ENCODE measurements at regions not wholly inside any gene's neighbourhood (a gene's known extent, or its start where the extent isn't known, plus 50 kb on each side); places are given as distances from the start of the nearest gene placed in this dataset.
"Not testable (repeated sequence)": the region's sequence is repeated elsewhere in the genome, so short reads cannot be mapped to it uniquely, and the experiment has no call there.

DNA sequence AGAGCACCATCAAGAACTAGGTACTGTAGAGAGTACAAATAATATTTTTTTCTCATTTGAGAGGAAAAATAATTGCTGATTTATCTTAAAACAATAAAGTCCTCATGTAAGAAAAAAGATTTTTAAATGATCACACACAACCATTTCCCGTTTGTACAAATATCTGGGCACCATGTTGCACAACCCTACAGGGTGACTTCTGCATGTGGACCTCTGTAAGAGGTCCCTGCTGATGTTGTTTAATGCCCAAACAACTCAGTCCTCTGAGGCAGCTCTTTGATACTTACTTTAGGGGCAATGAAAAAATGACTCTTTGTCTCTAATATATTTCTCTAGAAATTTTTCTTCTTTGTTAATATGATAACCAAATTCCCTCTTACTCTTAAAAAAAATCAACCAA lies 168.1 kb upstream of the SATB1 start:
- DNase-seq, result no peak

DNA sequence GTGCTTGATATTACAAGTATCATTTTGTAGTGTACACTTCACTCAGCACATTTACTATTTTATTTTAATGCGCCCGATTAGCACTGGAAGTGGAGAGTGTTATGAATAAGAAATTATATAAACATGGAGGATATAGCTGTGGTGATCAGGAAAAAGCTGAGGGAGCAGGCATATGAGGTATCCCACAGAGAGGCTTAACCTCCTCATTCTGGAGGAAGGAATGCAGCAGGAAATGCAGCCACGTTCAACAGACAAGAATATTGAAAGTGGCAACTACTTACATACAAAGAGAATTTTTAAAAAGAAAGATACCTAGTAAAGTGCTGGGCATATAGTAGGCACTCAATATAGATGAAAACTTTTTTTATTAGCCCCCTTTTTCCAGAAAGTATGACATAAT lies 166.0 kb upstream of the SATB1 start:
- DNase-seq, result no peak

DNA sequence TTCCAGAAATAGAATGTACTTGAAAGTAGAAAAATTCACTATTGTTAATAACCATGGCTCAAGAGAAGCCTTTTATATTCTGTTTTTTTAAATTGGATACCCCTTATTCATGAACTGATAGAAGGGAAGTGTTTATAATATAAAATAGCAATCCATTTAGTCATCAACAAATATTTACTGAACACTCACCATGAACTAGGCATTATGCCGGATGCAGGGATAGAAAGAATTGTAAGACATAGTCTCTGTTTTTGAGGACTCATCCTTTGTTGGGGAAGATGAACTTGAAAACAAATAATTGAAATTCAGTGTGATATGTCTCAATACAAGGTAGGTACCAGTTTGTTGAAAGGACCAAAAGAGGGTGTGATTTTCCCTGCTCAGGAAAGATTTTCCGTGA lies 160.9 kb upstream of the SATB1 start:
- no peak for DNase-seq

DNA sequence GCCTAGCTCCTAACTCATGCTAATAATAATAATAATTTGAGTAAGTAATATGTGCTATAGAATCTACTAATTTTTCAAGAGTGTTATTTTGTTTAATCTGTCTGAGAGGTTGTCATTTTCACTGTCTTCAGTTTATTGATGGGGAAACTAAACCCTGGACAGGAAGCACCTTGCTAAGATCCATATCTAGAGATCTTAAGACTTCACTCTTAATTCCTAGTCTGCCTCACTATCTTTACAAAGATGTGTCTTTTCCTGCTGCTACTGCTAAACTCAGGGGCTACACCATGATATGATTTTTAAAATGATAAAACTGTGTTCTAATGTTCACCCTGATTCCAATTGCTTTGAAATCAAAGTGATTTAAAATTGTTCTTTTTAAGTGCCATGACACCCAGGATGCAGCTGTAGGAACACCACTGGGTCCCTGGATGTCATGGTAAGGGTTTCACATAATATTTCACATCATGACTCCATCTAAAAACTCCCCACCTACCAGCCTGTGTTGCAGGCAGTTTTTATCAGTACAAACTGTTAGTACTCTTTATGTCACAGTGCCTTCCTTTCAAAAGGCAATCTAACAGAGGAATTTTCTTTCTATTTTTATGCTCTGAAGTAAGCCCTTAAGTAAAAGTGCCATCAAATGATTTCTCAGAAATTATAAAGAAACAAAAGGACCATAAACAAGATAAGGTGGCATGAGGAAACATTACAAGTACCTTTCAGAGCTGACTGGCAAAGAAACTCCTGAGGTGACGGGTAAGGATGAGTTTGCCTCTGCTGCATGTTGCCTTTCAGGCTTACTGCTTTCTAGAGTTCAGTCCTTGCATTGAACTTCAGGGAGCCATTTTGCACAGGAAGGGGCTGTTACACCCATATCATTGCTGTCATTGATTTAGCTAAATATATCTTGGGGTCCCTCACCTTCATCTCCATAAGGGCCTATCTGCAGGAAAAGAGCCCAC lies 160.1 kb upstream of the SATB1 start:
- no peak for DNase-seq

DNA sequence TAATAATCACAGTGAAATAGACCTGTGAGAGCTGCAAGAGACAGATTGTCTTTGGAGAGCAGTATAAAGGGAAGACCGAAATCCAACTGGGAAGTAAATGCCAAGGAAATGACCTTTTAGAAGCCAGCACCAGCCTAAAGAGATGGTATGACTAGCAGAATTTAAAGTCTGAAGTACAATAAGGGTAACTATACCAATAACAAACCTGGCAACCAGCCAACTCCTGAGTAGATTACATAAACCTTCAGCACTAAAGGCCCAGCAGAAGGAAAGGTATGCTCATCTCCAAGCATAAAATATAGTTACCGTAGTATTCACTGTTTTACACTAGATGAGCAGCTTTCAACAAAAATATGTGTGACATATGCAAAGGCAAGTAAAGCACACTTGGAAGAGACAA lies 155.1 kb upstream of the SATB1 start:
- no peak for DNase-seq

DNA sequence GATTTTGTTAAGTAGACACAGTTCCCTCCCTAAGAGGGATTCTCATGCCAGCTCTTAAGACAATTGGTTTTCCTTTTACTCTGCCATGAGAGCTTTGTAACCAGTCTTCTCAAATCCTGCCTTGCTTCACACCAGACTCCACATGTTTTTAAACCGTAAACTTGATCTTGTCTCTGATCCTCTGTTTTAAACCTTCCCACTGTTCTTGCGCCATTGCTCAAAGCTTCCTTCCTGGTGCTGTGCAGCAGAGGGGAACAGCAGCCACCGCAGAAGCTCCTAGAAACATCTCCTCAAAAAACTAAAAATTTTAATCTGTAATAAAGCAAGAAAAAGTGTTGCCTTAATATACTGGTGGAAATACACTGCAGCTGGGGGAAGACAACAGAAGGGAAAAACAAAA lies 154.5 kb upstream of the SATB1 start:
- no peak for DNase-seq

DNA sequence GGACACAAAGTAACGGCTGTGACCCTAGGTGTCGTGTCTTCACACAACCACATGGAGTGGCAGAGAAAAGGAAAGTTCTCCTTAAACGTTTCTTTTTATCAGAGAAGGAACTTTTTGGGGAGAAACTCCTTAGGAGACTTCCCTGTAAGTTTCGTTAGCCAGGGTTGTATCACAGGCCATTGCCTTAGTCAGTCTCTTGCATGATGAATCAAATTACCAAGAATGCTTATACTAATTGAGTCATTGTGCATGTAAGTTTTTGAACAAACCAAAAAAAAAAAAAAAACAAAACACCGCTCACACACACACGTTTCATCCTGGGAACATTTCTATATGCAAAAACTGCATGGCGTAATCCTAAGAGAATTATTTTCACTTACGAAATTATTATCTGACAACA lies 150.4 kb upstream of the SATB1 start:
- DNase-seq, result no peak

DNA sequence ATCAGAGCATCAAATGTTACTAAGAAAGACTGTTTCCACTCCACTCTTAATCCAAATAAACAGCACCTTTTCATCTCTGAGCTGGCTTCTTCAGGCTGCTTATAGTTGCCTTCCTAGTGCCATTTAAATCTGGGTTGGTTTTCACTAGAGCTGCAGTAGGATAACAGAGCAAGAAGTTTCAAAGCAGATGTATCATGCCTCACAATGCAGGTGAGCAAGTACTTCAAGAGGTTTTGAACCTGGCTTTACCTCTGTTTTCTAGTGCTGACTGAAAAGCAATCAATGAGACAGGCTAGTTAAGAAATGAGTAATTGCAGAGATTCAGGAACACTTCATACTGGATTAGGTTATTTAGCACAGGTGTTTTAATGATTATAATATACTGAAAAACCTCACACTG lies 147.7 kb upstream of the SATB1 start:
- DNase-seq, result no peak

DNA sequence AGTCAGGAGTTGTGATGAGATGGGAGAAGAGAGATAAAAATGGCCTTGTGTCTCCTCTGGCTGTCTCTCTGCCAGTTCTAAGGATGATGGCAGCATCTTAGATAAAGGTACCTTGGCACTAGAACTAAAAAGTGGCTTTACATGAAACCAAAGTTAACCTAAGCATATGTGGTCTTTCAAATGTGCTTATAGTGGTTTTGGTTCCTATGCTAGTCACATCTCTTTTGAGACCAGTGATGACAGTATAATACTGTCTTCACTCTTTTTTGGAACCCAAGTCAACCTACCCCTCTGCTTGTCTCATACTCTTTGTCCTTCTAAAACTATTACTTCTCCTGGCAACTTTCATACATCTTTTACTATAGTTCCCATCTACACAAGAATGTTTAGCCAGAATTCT lies 142.2 kb upstream of the SATB1 start:
- DNase-seq, result no peak

DNA sequence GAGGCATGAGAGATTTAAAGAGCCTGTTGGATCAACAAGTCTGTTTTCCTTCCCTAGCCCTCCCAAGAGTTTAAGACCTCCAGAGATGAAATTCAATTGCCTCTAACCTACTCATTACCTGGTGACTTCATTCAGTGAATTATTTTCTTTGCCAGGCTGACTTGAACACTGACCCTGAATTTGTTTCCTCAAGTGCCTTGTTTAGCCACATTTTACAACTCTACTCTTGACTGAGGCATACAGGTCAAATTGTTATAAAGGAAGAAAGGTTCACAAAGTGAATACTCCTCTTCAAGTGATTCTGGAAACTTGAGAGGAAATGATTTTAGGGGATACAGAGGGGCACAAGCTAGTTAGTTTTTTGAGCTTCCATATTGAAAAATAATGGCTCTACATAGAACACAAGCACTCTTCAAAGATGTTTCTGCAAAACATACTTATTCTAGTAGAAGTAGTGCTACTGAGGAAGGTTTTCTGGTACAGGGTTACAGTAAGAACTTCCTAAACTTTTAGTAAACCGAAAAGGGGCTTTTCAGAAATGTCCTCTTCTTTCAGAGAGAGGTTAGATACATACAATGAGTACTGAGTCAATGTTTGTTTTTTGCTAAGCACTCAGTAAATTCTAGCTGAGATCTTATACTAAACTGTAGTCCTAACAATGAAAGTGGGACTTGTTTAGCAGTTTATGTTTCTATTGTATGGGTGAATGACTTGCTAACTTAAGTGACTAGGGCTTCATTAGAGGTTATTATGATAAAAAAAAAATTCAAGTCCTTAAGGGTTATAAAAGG lies 137.4 kb upstream of the SATB1 start:
- no peak for DNase-seq

DNA sequence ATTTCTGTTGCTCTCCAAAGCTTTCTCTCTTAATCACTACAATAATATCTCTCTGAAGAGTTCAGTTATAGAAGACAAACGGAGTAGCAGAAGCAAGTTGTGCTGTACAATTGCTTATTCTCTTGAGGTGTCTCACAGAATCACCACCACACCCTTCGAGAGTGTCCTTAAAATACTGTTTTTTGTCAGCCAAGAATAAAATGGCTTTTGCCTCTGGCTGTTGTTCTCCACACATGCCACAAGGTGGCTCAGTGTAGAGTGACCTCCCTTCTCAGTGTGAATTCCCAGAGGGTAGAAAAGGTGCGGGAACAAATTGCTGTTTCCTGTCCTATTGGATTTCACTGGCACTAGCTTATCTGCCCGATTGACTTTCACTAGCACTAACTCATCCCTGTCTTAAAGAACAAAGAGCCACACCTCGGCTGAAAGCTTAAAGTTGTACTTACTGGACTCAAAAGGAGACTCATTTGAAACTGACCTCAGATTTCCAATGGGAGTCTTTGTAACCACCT lies 134.2 kb upstream of the SATB1 start:
- DNase-seq, result peak; percentile 67

DNA sequence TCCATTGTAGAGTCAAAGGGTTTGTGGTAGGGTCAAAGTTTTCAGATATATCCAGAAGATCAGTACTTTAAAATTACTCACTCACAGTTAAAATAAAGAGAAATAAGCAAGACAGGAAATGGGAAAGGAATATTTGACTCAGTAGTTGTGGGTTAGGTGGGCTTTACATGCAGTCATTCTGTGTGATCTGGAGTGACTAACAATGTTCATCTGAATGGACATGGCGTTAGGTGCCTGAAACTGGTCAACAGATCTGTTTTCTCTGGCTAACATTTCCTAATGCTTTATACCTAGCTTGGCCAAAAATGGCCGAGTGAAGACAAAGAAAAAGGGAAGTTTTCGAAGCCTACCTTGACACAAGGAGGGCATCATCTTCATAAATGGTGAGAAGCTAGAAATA lies 133.4 kb upstream of the SATB1 start:
- DNase-seq, result no peak

DNA sequence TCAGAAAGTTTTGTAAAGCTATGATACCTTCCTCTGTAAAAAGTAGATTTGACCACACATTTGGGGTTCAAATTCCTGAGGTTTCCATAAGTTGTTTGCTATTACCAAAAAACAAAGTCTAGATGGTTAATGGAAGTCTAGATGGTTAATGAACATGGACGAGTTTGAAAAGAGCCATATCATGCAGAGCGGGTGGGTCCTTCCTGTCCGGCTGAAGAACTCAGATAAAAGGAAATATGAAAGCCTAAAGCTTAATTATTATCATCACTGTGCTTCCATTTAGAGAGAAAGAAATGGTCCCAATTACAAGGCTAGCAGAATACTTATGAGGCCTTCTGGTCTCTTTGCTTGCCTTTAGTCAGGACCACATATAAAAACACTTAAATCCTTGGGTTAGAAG lies 132.1 kb upstream of the SATB1 start:
- no peak for DNase-seq

DNA sequence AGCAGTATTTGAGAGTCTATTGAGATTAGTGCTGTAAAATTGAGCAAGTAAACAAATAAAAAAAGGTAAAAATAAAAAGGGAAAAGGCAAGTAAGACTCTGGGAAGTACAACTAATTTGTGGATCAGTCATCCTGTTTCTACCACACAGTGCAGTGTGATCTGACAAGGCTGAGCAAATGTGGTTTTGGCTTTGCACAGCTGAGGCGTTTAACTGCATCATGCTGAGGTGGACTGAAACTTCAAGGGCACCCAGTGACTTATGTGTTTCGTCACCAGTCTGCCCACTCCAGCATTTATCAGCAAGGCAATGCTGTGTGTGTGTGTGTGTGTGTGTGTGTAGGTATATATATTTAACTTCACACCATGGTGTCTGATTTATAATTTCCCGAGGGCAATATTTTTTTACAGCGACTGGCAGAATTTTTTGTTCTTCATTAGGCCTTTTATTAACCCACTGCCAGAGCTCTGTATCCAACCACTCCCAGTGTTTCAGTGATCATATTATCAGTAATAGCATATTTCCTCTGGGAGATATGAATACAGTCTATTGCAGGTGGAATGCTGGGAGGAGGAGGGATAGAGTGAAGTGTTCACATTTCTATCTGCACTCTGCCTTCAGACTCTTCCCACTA lies 131.5 kb upstream of the SATB1 start:
- DNase-seq, result peak; percentile 31

DNA sequence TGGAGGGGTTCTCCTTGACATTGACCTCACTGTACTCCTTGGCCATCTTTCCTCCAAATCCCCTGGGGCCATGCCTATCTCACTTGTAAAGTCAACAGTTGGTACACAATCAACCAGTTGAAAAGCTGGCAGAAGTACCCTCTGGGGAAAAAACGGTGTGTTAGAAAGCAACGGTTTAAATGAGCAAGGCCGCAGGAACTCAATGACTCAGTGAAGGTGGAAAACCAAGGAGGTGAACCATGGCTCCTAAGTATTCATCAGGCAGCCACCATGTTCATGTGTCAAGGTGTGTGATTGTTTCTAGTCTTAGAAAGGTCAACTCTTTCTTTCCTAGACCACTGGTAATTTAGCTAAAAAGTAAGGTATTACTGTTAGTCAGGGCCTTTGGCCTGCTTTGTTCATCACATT lies 130.9 kb upstream of the SATB1 start:
- DNase-seq, result no peak

DNA sequence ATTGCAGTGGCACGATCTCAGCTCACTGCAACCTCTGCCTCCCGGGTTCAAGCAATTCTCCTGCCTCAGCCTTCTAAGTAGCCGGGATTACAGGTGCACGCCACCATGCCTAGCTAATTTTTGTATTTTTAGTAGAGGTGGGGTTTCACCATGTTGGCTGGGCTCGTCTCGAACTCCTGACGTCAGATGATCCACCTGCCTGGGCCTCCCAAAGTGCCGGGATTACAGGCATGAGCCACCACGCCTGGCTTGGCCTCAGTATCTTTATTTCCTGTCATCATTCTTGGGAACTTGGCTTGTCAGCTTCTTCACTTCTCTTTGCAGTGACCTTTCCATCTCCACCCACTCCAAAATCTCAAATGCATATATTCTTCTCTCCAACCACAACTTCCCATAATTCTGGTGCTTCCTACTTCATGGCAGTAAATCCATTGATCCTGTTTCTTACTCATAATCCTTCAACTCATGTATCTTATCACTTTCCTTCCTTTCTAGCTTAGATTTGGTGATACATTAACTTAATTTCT lies 127.5 kb upstream of the SATB1 start:
- DNase-seq, result not testable (repeated sequence)

DNA sequence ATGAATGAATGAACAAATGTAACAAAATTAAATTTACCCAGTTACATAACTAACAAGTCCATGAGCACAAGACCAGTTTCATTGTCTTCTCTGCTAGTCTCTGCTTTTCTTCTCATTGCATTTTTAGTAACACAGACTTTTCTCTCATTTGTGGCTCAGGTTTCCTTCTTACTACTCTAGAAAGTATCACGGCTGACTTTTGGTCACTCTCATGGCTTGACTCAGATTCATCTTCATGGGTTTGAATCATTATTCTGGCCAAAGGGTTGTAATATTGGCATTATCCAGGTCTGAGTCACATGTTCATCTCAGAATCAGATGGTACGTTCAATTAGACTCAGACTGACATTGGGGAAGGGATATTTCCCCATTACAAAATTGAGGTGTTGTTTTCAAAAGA lies 121.5 kb upstream of the SATB1 start:
- no peak for DNase-seq

DNA sequence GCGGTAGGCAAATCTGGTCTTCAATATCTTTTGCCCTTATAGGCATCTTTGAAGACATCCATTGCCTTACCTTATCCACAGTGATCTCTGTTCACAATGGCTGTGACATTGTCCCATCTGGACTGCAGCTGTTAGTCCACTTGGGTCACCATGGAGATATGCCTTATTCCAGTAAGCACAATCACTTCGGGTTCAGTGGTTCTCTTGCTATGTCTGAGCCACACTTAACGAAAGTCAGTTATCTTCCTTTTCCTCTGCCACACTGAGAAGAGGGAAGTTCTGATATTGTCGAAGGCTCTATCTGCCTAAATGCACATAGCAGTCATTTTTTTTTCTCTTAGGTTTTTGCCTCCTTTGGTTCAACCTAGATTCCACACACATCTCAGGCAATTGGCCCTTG lies 119.0 kb upstream of the SATB1 start:
- no peak for DNase-seq

DNA sequence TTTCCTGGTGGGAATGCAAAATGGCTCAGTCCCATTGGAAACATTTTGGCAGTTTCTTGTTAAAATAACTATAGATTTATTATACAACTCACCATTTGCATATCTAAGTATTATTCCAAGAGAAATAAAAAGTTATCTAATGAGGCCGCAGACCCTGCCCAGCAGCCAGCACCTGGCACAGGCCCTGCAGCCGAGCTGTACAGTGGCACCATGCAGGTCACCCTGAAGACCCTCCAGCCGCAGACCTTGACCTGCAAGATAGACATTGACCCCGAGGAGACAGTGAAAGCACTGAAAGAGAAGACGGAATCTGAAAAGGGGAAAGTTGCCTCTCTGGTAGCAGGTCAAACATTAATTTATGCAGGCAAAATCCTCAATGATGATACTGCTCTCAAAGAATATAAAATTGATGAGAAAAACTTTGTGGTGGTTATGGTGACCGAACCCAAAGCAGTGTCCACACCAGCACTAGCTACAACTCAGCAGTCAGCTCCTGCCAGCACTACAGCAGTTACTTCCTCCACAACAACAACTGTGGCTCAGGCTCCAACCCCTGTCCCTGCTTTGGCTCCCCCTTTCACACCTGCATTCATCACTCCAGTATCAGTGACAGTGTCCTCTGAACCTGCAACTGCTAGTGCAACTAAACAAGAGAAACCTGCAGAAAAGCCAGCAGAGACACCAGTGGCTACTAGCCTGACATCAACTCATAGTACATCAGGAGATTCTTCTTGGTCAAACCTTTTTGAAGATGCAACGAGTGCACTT lies 113.5 kb upstream of the SATB1 start:
- DNase-seq, result no peak

DNA sequence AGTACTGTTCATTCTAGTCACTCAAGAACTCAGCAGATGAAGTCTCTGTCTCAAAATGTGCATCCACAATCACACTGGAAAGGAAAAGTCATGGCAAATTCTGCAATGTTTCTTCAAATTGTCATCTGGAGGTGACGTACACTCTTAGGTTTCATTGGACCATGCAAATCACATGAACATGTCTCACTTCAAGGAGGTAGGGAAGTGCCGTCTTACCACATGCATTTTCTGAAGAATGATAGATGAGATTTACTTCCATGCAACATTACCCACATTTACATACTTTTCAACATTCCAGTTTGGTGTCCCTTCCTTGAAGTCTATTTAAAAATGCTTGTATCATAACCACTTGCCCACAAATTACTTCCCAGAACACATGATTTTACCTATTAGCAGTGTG lies 107.9 kb upstream of the SATB1 start:
- no peak for DNase-seq

DNA sequence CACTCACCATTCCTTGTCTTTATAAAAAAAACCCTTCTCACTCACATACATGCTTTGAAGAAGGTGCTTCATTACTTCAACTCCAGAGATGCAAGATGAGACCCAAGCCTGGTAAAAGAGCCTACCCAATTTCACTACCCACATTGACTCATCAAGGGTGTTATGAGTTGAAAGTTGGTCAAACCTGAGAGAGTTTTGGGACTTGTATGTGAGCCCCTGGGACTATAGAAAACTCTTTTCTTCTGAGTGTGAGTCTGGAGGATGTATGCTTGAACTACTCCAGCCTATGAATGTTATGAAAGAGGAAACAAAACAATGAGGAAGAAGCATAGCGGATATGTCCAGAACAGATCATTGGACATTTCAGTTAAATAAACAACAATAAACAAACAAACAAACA lies 106.5 kb upstream of the SATB1 start:
- DNase-seq, result no peak

DNA sequence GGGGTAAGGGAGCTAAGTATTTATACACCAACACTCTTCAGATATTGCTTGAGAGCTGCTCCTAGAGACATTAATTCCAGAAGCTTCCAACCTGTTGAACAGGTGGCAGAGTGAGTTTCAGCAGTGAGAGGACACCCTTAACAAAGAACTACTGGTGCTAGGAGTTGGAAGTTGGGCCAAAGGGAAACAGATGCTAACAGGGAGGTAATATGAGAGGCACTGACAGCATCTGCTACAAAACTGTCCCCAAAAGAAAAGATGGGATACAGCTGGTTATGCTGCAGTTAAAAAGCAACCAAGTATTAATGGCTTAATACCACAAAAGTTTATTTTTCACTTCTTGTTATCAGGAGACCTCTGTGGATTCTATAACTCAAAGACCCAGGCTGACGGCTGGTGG lies 104.5 kb upstream of the SATB1 start:
- no peak for DNase-seq

Data from CD4-positive, alpha-beta T cell treated with Interleukin-12 subunit alpha and Interleukin-12 subunit beta, for 1 hour (primary cell).